OCI-LY7 (cell line): ENCODE measurements at regions not wholly inside any gene's neighbourhood (a gene's known extent, or its start where the extent isn't known, plus 50 kb on each side); places are given as distances from the start of the nearest gene placed in this dataset.

Experiments used
- CTCF ChIP-seq: fragments of 200-600 bp; sonication (generic); conservative IDR thresholded peaks from 2 replicates; pipeline ENCODE4 v1.5.1; 2014; ENCODE audit warnings: mild to moderate bottlenecking, antibody characterized with exemption, low read length, moderate library complexity, mixed read lengths
- EZH2phosphoT487 ChIP-seq: fragments of 200-600 bp; sonication (generic); IDR thresholded peaks from 2 replicates; pipeline ENCODE4 v1.6.1; 2018; ENCODE audit warnings: low read depth, borderline replicate concordance, mild to moderate bottlenecking, mixed run types, antibody characterized with exemption, low read length, moderate library complexity, mixed read lengths

- TF ChIP-seq CTCF (no peak), EZH2phosphoT487 (no peak)
These were observed 249.3 kb upstream of the AGAP1 start for GRCh38 chr2:235244255-235245220.
